Renal cortical epithelial cell (primary cell): ENCODE measurements at regions not wholly inside any gene's neighbourhood (a gene's known extent, or its start where the extent isn't known, plus 50 kb on each side); places are given as distances from the start of the nearest gene placed in this dataset.

Source experiments
- DNase-seq: peaks from one replicate; pipeline ENCODE4 v3.0.0-alpha.2; 2011; ENCODE audit warnings: low read depth

DNA sequence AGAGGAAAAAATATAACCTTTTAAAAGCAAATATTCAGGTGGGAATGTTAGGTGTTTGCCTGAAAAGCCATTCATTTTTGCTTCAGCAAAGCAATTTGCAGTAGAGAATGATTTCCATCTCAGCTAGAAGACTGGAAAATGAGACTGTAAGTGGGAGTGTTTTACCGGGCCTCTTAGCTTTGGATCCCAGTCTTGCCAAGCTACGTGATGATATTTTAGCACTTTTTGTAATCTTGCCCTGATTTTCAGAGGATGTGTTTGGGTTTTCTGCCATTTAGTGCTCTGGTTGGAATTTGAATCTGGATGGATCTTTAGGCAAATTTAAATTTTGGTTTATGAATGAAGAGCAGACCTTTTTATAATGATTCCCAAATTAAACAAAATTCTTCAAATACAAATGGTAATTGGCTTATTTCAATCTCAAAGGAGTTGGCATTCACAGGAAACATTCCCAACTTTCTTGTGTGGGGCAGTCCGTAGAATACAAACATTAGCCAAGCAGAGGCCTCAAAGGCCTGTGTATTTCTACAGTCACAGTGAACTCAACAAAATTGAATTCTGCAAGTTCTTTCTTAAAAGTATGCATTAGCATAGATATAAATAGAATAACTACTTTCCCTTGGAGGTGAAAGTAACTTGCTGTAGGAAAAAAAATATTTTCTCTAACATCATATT is 646.4 kb downstream of the CDY2B start:
- no peak for DNase-seq

DNA sequence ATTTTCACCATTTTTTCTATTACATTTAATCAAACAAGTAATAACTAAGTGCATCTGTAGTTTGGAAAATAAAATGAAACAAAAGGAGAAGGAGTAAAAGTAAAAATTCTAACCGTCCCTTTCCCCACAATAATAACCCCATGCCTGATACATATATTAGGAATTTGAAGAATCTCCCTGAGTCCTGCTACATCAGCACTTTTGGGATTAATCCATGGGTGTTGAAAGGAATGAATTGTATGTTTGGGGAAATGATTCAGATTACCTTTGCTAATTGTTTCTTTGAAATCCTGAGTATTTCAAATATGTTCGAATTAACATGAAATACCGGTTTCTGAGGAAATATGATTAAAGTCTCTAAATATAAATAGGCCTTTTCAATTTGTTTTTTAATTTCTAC is 648.0 kb downstream of the CDY2B start:
- DNase-seq, result peak; percentile 48

DNA sequence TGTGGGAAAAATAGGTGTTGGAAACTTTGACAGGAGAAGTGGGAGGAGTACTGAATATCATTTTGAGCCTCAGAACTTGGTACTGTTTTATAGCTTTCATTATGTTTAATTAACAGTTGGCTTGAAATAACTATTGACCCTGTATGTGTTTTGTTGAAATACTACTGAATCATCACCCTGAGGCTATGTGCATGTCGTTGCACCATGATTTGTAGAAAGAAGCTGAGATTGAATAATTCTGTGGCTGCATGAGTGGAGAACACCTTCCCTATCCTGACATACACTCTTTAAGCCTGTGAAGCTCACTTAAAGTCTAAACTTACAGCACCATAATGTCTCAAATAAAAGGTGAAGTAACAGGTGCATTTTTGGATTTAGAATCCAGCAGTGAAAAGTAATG is 656.5 kb downstream of the CDY2B start:
- peak; percentile 75 for DNase-seq

DNA sequence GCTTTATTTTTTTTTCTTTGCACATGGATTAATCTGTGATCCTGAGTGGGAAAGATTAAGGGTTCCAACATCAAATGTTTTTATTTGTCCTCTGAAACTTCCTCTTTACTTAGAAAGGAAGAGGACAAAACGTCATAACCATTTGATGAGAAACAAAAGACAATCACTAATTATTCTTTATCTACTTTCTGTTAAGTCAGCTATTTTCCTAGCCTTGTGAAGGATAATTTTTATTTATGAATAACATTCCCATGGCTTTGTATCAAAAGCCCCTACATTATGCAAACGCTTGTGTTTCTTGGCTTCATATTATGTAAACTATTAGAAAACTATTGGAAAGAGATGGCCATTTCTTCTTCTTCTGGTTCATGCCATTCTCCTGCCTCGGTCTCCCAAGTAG is 677.6 kb downstream of the CDY2B start:
- DNase-seq, result no peak

DNA sequence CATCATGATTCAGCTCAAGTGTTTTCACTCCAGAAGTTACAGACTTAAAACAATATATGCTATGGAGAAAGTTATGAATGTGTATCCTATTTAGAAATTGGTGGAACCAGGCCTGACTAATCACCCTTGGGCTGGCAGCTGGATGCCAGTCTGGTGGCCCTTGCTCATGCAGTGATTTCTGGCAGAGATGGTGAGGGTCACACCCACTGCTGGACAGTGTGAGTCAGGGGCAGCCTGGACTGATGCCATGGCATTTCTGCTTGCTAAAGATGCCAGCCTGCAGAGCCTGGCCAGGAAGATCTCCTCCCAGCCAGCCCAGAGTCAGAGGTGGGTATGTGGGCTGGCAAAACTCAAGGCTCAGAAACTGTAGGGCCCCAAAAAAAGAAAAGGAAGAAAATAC is 695.7 kb downstream of the CDY2B start:
- peak; percentile 50 for DNase-seq

DNA sequence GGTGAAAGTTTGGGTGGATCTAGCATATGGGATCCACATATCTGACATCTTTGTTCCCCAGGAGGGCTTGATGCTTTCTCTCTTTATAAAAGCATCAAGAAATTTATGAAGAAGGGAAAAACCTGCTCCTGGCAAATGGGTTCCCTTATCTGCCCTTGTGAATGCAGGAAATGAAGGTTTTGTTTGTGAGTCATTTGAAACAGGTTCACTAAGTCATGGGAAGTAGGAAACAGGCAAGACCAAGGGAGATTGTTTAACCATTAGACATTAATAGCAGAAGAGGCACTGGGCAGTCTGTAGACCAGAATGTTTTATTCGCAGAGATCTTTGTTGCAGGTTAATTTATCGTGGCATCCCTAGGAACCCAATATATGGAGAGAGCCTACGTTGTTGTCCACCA is 713.1 kb downstream of the CDY2B start:
- peak; percentile 86 for DNase-seq

DNA sequence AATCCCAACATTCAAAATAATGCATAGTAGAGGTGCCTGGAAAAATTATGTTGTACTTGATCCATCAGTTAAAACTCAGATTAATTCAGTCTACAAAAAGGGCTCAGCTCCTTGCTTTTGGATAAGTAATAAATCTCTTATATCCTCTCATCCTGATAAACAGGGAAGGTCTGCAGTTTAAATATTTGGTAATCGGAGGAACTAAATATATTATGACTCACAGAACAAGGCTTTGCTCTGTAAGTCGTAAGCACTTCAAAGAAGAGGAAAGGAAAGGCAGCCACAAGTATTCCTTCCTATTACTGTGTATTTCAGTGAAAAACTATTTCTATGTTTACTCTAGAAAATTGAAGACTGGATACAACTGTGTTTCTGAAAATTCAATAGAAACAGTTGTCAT is 757.9 kb downstream of the CDY2B start:
- DNase-seq, result peak; percentile 0

DNA sequence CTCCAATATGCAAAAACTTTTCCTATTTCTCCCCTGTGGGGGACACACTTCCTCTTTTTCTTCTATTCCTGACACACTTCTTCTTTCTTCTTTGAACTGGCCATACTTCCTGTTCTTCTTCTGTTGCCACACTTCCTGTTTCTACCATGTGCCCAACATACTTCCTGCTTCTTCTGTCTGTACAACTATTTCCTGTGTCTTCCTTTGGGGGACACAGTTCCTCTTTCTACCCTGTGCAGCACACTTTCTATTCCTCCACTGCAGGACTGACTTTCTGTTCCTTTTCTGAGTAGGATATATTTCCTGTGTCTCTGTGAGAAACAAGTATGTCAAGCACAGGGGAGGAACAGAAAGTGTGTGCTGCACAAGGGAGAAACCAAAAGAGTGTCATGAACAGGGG is 794.7 kb downstream of the CDY2B start:
- no peak for DNase-seq

DNA sequence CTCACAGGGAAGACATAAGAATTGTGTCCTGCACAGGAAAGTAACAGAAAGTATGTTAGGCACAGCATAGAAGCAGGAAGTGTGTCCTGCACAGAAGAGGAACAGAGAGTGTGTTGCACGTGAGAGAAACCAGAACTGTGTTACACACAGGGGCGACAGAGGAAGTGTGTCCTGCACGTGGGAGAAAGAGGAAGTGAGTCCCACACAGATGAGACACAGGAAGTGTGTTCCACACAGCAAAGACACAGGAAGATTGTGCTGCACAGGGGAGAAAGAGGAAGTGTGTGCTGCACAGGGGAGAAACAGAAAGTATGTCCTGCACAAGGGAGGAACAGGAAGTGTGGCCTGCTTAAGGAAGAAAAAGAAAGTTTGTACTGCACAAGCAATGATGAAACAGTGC is 800.1 kb downstream of the CDY2B start:
- no peak for DNase-seq

DNA sequence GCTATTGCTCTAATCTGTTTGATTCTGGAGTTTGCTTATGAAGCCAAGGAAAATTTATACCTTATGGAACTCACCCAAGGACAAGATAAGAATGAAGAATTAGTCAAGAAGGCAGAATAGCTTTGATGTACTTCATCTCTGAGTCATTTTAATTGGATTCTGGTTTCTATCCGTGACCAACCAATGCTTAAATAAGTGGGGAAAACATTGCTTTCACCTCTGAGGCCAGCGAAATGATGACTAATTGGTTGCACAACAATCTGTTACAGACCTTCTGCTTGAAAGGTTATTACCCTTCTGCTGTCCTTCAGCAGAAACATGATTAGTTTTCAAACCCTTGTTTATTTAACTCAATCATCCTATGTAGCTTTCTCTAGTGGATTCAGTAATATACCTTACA is 812.7 kb downstream of the CDY2B start:
- peak; percentile 97 for DNase-seq

DNA sequence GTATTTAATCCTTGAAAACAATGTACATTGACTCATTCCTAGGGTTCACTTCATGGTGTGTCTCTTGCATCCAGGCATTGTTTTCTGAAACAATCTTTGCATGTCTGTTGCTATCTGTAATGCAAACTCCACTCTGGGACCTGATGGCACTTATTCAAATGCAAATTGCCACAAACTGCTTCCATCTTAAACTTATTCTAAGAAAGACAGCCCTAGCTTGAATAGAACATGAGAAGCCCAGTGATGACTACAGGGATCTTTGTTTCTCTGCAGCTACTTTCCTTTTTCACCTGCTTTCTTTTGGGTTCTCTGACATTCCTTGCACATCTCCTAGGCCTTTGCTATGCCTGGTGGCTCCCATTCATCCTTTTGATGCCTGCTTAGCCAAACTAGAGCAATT is 827.0 kb downstream of the CDY2B start:
- no peak for DNase-seq

DNA sequence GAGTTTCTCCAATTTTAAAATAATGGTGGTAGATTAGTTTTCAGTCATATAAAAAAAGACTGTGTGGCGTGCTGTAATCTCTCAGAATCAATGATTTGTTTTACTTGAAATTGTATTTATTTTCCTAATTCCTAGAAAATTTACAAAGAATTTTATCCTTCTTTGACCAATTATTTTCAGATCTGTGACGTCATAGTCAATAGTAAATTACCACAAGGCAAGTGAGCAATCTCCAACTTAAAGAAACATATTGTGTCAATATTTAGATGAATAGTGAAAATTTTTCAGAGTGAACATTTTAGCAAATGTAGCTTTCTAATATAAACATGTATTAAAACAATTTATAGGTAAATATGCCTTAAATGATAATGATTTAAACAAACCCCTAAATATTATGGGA is 829.6 kb downstream of the CDY2B start:
- no peak for DNase-seq

DNA sequence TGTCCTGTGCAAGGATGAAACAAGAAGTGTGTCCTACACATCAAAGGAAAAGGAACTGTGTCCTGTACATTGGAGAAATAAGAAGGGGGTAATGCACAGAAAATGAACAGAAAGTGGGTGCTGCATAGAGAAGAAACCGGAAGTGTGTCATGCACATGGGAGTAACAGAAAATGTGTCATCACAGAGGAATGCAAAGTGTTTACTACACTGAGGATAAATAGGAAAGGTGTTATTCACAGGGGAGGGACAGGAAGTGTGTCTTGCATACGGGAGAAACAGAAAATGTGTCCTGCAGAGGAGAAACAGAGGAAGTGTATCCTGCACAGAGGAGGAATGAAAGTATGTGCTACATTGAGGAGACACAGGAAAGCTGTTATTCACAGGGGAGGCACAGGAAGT is 834.9 kb downstream of the CDY2B start:
- peak; percentile 52 for DNase-seq

DNA sequence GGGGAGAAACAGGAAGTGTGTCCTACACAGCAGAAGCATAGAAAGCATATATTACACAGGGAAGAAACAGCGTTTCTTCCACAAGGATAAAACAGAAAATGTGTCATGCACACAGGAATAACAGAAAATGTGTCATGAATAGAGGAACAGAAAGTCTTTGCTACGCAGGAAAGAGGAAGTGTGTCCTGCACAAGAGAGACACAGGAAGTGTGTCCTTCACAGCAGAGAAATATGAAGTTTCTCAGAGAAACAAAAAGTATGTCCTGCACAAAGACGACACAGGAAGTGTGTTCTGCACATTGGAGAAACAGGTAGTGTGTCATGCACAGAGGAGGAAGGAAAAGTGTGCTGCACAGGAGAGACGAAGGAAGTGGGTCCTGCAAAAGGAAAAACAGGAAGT is 835.3 kb downstream of the CDY2B start:
- DNase-seq, result no peak

DNA sequence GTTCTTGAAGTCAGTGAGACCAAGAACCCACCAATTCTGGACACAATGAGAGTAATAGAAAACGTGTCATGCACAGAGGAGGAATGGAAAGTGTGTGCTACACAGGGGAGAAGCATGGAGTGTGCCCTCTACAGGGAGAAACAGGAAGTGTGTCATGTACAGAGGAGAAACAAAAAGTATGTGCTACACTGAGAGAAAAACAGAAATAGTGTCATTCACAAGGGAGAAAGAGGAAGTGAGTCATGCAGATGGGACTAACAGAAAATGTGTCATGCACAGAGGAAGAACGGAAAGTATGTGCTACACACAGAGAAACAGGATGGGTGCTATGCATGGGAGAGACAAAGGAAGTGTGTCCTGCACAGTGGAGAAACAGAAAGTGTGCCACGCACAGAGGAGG is 835.7 kb downstream of the CDY2B start:
- peak; percentile 76 for DNase-seq

DNA sequence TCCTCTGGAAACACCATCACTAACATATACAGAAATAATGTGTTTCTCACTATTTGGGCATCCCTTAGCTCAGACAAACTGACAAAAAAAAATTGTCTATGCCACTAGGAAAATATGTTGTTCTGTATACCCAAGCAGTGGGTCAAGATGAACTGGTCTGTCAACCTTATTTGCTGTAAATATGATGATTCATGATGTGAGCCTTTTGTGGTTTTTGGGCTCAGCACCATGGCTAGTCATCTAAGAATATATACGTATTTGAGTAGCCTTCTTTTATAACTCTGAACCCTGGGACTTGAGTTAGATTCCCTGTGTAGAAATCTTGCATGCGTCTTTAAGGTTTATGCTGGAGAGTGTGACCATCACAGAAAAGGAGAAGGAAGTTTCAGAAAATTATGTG is 841.6 kb downstream of the CDY2B start:
- DNase-seq, result no peak

DNA sequence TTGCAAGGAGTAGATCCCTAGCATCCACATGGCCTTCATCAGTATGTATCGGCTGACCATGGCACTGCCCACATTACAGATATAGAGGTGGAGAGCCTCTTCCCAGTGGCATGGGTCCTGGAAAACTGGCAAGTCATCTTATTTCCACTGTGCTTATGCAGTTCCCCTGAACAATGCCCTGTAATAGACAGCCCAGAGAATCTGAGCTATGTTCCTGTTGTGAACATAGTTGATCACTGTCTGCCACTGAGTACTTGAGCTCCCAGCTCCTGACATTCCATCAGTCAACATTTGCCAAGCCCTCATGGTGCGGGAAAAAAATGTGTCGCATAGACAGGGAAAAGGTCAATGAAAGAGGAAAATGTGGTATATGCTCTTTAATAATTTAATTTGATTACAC is 861.9 kb downstream of the CDY2B start:
- DNase-seq, result no peak

DNA sequence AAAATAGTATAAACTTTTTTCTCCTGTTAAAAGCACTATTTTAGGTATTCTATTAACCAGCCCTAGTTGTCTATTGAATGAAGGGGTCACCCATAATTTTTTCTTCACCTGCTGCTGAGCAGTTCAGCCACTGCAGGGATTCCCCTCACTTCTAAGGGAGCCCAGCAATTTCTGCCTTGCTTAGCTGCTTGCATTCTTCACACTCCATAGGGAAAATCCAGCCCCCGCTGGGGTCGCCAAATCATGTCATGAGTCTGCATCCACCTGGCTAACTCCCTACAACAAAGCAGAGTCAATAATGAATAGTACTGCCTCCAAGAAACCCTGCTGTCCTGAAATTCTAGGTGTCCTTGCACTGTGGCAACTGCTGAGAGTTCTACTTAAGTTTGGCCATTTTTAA is 886.5 kb downstream of the CDY2B start:
- no peak for DNase-seq

DNA sequence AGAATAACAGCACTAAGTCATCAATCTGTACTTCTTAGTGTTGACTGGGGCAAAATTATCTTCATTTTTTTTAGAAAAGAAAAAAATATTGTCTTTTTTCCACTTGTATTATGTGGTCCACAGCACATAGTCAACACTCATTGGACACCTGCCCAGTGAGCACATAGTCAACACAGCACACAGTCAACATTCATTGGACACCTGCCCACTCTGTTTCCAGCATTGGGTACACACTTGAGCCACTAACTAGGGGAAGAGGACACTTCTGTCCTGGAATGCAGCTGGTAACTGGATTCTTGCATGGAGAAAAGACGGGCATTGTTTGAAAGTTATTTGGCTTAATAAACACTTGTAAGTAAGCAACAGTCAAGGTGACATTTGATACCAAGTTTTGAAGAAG is 898.2 kb downstream of the CDY2B start:
- no peak for DNase-seq

DNA sequence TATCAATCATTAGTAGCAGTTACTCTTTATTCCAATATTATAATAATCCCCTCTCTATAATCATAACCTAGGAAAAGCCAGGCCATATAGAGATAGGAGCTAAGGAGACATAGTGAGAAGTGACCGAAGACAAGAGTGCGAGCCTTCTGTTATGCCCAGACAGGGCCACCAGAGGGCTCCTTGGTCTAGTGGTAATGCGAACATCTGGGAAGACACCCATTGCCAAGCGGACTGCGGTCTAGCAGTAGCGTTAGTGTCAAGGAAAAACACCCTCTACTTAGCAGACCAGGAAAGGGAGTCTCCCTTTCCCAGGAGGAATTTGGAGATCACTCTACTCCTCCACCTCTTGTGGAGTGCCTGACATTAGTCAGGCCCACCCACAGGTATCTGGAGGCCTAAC is 920.9 kb downstream of the CDY2B start:
- DNase-seq, result no peak

DNA sequence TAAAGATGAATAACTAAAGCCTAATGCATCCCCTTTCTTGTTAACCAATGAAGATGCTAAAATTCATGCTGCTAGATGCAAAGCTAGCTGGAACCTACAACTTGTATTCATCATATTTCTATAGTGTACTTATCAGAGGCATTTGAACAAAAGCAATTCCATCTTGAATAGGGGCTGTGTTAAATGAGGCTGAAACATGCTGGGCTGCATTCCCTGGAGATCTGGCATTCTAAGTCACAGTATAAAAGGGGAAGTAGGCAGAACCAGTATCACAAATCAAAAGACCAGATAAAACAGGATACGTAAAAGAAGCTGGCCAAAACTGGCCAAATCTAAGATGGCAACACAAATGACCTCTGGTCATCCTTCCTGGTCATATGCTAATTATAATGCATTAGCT is 932.8 kb downstream of the CDY2B start:
- no peak for DNase-seq
